IMR-90 (cell line): ENCODE measurements at regions not wholly inside any gene's neighbourhood (a gene's known extent, or its start where the extent isn't known, plus 50 kb on each side); places are given as distances from the start of the nearest gene placed in this dataset.

ENCODE experiments used
- CHD1 ChIP-seq: IDR thresholded peaks from 2 replicates; pipeline ENCODE4 v1.6.1; 2012; ENCODE audit warnings: low read depth, low read length, improper control_type of control experiment
- FOS ChIP-seq: fragments of 150-350 bp; IDR thresholded peaks from 2 replicates; pipeline ENCODE4 v1.6.1; 2016; ENCODE audit warnings: low read depth, low read length
- MXI1 ChIP-seq: IDR thresholded peaks from 2 replicates; pipeline ENCODE4 v1.6.1; 2012; ENCODE audit warnings: low read depth, mild to moderate bottlenecking, low read length, moderate library complexity, borderline replicate concordance
- POLR2A ChIP-seq: IDR thresholded peaks from 2 replicates; pipeline ENCODE4 v1.6.1; 2012; ENCODE audit warnings: mild to moderate bottlenecking, low read depth, low read length
- RAD21 ChIP-seq: IDR thresholded peaks from 2 replicates; pipeline ENCODE4 v1.6.1; 2012; ENCODE audit warnings: low read length, improper control_type of control experiment
- RCOR1 ChIP-seq: IDR thresholded peaks from 2 replicates; pipeline ENCODE4 v1.6.1; 2012; ENCODE audit warnings: mild to moderate bottlenecking, low read length, improper control_type of control experiment; ENCODE audit not compliant: insufficient replicate concordance
- TF ChIP-seq, protein P1 (sequence below): conservative IDR thresholded peaks from 2 replicates; pipeline ENCODE4 v1.5.1; 2012; ENCODE audit warnings: mild to moderate bottlenecking, low read depth, low read length, improper control_type of control experiment

DNA sequence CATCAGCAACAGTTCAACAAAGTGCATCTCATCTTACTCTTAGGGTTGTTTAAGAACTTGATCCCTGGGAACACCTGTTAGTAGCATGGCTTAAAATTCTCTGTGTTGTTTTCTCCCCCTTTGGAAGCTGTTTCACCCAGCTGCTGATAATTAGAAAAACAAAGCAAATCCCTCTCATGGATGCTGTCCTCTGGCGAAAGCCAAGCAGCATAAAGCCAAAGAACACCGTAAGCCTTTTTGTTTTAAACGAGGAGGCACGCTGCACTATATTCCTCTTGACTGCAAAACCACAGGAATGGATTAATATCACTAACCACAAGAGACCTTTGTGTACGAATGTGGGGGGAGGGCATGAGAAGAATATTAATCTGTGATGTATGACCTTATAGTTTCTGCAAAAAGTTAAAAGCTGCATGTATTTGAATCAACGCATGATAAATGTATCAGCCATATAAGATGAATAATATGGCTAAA lies 923.2 kb downstream of the LTN1 start:
- TF ChIP-seq, protein P1, sequence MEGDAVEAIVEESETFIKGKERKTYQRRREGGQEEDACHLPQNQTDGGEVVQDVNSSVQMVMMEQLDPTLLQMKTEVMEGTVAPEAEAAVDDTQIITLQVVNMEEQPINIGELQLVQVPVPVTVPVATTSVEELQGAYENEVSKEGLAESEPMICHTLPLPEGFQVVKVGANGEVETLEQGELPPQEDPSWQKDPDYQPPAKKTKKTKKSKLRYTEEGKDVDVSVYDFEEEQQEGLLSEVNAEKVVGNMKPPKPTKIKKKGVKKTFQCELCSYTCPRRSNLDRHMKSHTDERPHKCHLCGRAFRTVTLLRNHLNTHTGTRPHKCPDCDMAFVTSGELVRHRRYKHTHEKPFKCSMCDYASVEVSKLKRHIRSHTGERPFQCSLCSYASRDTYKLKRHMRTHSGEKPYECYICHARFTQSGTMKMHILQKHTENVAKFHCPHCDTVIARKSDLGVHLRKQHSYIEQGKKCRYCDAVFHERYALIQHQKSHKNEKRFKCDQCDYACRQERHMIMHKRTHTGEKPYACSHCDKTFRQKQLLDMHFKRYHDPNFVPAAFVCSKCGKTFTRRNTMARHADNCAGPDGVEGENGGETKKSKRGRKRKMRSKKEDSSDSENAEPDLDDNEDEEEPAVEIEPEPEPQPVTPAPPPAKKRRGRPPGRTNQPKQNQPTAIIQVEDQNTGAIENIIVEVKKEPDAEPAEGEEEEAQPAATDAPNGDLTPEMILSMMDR = no peak
- TF ChIP-seq POLR2A (no peak), RAD21 (no peak), MXI1 (no peak), RCOR1 (no peak), CHD1 (no peak), FOS (no peak)
